OCI-LY3 (cell line): ENCODE measurements at regions not wholly inside any gene's neighbourhood (a gene's known extent, or its start where the extent isn't known, plus 50 kb on each side); places are given as distances from the start of the nearest gene placed in this dataset.

Experiments
- EZH2phosphoT487 ChIP-seq: fragments of 200-600 bp; shearing (Covaris generic); IDR thresholded peaks from 2 replicates; pipeline ENCODE4 v1.6.1; 2018; ENCODE audit warnings: antibody characterized with exemption, mixed run types, low read depth
- TF ChIP-seq, protein P1 (sequence below): fragments of 200-600, 300-600 bp; sonication (generic); IDR thresholded peaks from 2 replicates; pipeline ENCODE4 v1.5.1; 2014; ENCODE audit warnings: antibody characterized with exemption, low read length, low read depth

- TF ChIP-seq, protein P1, sequence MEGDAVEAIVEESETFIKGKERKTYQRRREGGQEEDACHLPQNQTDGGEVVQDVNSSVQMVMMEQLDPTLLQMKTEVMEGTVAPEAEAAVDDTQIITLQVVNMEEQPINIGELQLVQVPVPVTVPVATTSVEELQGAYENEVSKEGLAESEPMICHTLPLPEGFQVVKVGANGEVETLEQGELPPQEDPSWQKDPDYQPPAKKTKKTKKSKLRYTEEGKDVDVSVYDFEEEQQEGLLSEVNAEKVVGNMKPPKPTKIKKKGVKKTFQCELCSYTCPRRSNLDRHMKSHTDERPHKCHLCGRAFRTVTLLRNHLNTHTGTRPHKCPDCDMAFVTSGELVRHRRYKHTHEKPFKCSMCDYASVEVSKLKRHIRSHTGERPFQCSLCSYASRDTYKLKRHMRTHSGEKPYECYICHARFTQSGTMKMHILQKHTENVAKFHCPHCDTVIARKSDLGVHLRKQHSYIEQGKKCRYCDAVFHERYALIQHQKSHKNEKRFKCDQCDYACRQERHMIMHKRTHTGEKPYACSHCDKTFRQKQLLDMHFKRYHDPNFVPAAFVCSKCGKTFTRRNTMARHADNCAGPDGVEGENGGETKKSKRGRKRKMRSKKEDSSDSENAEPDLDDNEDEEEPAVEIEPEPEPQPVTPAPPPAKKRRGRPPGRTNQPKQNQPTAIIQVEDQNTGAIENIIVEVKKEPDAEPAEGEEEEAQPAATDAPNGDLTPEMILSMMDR: no peak
- no peak for TF ChIP-seq EZH2phosphoT487
Observed at GRCh38 chr6:84333842-84334241, 106.4 kb upstream of the CEP162 start.
